ENCODE measurements at regions not wholly inside any gene's neighbourhood (a gene's known extent, or its start where the extent isn't known, plus 50 kb on each side); places are given as distances from the start of the nearest gene placed in this dataset.

DNA sequence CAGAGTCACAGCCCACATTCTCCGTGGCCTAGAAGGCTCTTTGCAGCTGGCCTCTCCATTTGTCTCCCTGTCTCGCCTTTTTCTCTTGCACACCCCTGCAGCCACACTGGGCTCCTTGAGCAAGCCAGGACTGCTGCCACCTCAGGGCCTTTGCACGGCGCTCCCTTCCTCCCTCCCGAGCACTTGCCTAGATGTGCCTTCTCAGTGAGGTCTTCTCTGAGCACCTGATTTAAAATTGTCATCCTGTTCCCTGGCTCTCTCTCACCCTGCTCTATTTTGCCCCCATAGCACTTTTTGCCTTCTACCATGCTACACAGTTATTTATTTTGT, 102.9 kb upstream of the THY1 start:
- TF ChIP-seq FOXP2 (optimal IDR thresholded peaks at IDR 0.05; ENCODE audit: control extremely low read depth, extremely low read length, insufficient read depth) (no peak), POLR2AphosphoS5 (IDR thresholded peaks at IDR 0.05; ENCODE audit: borderline replicate concordance, low read depth, low read length) (no peak), EZH2 (IDR thresholded peaks at IDR 0.05) (no peak)

Measured in SK-N-MC (cell line).